Parathyroid adenoma (tissue), 2 donors: ENCODE measurements at regions not wholly inside any gene's neighbourhood (a gene's known extent, or its start where the extent isn't known, plus 50 kb on each side); places are given as distances from the start of the nearest gene placed in this dataset.

Source experiments
- H2AFZ ChIP-seq: fragments of 300-600 bp; sonication (generic); one replicate; pipeline ENCODE4 v1.7.0; 2017; ENCODE audit warnings: antibody characterized with exemption, mild to moderate bottlenecking
- H3K27ac ChIP-seq: fragments of 300-600 bp; sonication (generic); one replicate; pipeline ENCODE4 v1.7.0; 2017
- H3K27me3 ChIP-seq: fragments of 300-600 bp; sonication (generic); one replicate; pipeline ENCODE4 v1.7.0; 2017; ENCODE audit warnings: low read length; ENCODE audit not compliant: control insufficient read depth, insufficient read depth
- H3K36me3 ChIP-seq: fragments of 300-600 bp; sonication (generic); one replicate; pipeline ENCODE4 v1.7.0; 2017; ENCODE audit warnings: low read length; ENCODE audit not compliant: control insufficient read depth, insufficient read depth
- H3K4me1 ChIP-seq: fragments of 300-600 bp; sonication (generic); one replicate; pipeline ENCODE4 v1.7.0; 2017; ENCODE audit warnings: control low read depth
- H3K4me2 ChIP-seq: fragments of 300-600 bp; sonication (generic); one replicate; pipeline ENCODE4 v1.7.0; 2017; ENCODE audit warnings: low read length
- H3K4me3 ChIP-seq: fragments of 300-600 bp; sonication (generic); one replicate; pipeline ENCODE4 v1.7.0; 2017; ENCODE audit warnings: low read depth, low read length
- H3K79me2 ChIP-seq: fragments of 300-600 bp; sonication (generic); one replicate; pipeline ENCODE4 v1.7.0; 2017; ENCODE audit warnings: control low read depth
- H3K9ac ChIP-seq: fragments of 300-600 bp; sonication (generic); one replicate; pipeline ENCODE4 v1.7.0; 2017; ENCODE audit warnings: mild to moderate bottlenecking
- H3K9me3 ChIP-seq: fragments of 300-600 bp; sonication (generic); one replicate; pipeline ENCODE4 v1.7.0; 2017; ENCODE audit warnings: low read length; ENCODE audit not compliant: control insufficient read depth
- CTCF ChIP-seq: fragments of 300-600 bp; sonication (generic); IDR thresholded peaks from one replicate; pipeline ENCODE4 v1.7.0; 2017; ENCODE audit warnings: antibody characterized with exemption, mild to moderate bottlenecking
- donor health status: primary hyperparathyroidism.

GRCh38 chr6:1226277-1227099 lies 85.4 kb upstream of the FOXQ1 start:
- H3K4me3 ChIP-seq, result no peak overlapping the region
- H3K36me3 ChIP-seq, result no peaks in the 10 kb centered on the region
- no peak overlapping the region for H3K27ac ChIP-seq
- H3K79me2 ChIP-seq, result no peaks in the 10 kb centered on the region
- no peak overlapping the region for H3K9ac ChIP-seq
- H2AFZ ChIP-seq, result no peak overlapping the region
- H3K4me1 ChIP-seq, result no peaks in the 10 kb centered on the region
- H3K4me2 ChIP-seq, result no peak overlapping the region
- H3K9me3 ChIP-seq, result no peaks in the 10 kb centered on the region
- no peaks in the 10 kb centered on the region for H3K27me3 ChIP-seq
- TF ChIP-seq CTCF, result no peak

- Histone ChIP-seq H3K4me2 (no peak overlapping the region), H3K4me1 (no peaks in the 10 kb centered on the region), H3K9me3 (no peaks in the 10 kb centered on the region), H3K4me3 (no peak overlapping the region), H3K36me3 (no peaks in the 10 kb centered on the region), H3K27ac (no peak overlapping the region), H2AFZ (no peak overlapping the region), H3K79me2 (no peaks in the 10 kb centered on the region), H3K27me3 (no peaks in the 10 kb centered on the region), H3K9ac (no peak overlapping the region)
- TF ChIP-seq CTCF, result no peak
Measured at GRCh38 chr6:1224514-1224913, 87.4 kb upstream of the FOXQ1 start.

- TF ChIP-seq CTCF, result no peak
- Histone ChIP-seq H3K79me2 (no peaks in the 10 kb centered on the region), H3K4me3 (no peak overlapping the region), H3K4me1 (no peaks in the 10 kb centered on the region), H3K27me3 (no peaks in the 10 kb centered on the region), H2AFZ (no peak overlapping the region), H3K9ac (no peak overlapping the region), H3K9me3 (no peaks in the 10 kb centered on the region), H3K27ac (no peak overlapping the region), H3K4me2 (no peak overlapping the region), H3K36me3 (no peaks in the 10 kb centered on the region)
Measured at GRCh38 chr6:1222728-1223595, 88.9 kb upstream of the FOXQ1 start.

- Histone ChIP-seq H3K27ac (no peak overlapping the region), H2AFZ (no peak overlapping the region), H3K4me1 (no peaks in the 10 kb centered on the region), H3K4me2 (no peak overlapping the region), H3K4me3 (no peak overlapping the region), H3K9me3 (no peaks in the 10 kb centered on the region), H3K36me3 (no peaks in the 10 kb centered on the region), H3K9ac (no peak overlapping the region), H3K27me3 (no peaks in the 10 kb centered on the region), H3K79me2 (no peaks in the 10 kb centered on the region)
- TF ChIP-seq CTCF, result no peak
Measured at GRCh38 chr6:1217396-1217795, 94.5 kb upstream of the FOXQ1 start.
